Stimulated activated CD8-positive, alpha-beta memory T cell treated with anti-CD3 and anti-CD28 coated beads, Interleukin-2, amount 100 ng/mL, for 48 hours (primary cell): ENCODE measurements at regions not wholly inside any gene's neighbourhood (a gene's known extent, or its start where the extent isn't known, plus 50 kb on each side); places are given as distances from the start of the nearest gene placed in this dataset.
"Not testable (repeated sequence)": the region's sequence is repeated elsewhere in the genome, so short reads cannot be mapped to it uniquely, and the experiment has no call there.

ENCODE experiments used
- DNase-seq, 2 donors: peaks; one replicate each; pipeline ENCODE4 v3.0.0-alpha.2; 2020; ENCODE audit warnings: low read depth in 2 of 2

DNA sequence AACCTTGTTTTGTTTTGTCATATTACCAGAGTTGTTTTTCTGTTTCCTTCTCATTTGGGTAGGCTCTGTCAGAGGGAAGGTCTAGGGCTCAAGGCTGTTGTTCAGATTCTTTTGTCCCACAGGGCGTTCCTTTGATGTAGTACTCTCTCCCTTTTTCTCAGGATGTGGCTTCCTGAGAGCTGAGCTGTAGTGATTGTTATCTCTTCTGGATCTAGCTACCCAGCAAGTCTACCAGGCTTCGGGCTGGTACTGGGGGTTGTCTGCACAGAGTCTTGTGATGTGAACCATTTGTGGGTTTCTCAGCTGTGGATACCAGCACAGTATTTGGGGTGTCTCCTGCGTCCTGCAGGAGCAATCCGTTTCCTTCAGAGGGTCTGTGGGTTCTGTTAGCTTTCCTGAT is 74.2 kb upstream of the GNG12 start:
- DNase-seq = not testable (repeated sequence)

DNA sequence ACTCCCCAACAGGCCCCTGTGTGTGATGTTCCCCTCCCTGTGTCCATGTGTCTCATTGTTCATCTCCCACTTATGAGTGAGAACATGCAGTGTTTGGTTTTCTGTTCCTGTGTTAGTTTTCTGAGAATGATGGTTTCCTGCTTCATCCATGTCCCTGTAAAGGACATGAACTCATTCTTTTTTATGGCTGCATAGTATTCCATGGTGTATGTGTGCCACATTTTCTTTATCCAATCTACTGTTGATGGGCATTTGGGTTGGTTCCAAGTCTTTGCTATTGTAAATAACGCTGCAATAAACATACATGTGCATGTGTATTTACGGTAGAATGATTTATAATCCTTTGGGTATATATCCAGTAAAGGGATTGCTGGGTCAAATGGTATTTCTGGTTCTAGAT is 72.7 kb upstream of the GNG12 start:
- not testable (repeated sequence) for DNase-seq

DNA sequence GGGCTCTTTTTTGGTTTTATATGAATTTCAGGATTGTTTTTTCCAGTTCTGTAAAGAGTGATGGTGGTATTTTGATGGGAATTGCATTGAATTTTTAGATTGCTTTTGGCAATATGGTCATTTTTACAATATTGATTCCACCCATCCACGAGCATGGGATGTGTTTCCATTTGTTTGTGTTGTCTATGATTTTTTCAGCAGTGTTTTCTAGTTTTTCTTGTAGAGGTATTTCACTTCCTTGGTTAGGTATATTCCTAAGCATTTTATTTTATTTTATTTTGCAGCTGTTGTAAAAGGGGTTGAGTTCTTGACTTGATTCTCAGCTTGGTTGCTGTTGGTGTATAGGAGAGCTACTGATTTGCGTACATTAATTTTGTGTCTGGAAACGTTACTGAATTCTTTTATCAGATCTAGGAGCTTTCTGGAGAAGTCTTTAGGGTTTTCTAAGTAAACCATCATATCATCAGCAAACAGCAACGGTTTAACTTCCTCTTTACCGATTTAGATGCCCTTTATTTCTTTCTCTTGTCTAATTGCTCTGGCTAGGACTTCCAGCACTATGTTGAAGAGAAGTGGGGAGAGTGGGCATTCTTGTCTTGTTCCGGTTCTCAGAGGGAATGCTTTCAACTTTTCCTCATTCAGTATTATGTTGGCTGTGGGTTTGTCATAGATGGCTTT is 69.4 kb upstream of the GNG12 start:
- DNase-seq = not testable (repeated sequence)

DNA sequence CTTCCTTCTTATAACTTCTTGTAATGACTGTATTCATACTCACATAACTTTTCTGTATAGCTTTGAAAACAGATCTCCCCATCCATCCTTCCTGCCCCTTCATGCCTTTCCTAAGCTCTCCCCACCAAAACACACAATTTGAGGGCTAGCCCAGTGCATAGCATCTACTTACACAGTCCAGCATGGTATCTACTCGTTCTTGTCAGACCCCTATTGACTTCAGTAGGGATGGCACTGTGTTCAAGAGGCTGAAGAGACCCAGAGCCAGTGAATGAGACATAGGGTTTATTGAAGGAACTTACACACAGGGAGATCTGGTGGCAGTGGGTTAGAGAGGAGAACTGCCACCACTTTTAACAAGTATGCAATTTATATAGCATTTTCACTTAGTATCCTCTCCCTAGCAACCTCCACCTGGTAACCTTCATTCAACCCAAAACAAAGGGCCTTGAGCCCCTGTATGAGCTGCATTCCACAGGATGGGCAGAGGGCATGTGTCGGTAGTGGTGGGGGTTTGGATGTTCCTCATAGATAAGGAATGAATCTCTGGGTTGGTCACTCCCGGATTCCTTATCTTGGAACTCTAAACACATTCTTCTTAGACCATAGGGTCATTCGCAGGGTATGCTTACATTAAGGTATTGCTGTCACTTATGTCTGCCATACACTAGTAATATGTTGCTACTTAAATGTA is 64.9 kb upstream of the GNG12 start:
- no peak for DNase-seq

DNA sequence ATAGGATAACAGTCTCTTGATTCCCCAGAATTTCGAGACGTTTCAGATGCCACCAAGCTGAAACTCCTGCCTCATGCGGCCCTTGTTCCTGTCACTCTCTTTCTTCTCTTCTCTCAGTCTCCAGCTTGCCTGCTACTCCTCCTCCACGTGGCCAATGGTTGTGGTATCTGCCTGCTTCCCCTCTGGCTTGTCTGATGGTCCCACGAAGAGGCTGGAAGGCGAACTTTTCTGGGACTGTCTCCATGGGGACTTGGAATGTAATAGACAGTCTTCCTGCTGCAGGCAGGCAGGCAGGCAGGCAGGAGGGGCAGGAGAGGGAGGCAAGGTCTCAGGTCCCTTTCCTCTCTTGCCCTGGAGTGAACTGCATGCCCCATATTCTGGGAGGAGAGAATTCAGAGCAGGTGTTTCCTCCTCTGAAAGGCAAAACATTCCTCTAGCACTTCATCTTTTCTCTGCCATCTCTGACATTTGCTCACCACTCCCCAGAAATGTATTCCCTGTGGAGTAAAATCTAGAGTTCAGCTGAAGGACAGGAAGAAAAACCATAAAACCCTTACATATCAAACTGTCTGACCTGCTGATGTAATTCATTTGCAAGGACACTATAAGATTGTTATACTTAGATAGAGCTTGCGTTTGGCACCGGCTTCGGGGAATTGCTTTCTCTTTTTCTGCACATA is 64.1 kb upstream of the GNG12 start:
- no peak for DNase-seq

DNA sequence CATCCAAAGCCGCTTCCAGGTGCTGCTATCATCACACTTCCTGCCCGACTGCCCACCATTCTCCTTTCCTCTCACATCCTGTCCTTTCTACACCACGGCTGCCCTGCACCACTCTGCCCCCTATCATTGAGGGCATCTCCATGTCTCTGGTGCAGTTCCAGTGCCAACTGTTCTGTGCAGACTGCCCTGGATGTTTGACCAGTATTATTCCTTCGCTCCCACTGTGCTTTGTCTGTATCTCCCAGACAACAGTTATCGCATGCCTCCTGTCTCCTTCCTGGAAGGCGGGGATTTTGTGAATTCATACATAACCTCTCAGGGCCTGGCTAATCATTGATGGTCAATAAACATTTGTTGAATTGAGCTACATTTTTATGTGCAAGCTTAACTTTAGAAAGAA is 63.6 kb upstream of the GNG12 start:
- no peak for DNase-seq

DNA sequence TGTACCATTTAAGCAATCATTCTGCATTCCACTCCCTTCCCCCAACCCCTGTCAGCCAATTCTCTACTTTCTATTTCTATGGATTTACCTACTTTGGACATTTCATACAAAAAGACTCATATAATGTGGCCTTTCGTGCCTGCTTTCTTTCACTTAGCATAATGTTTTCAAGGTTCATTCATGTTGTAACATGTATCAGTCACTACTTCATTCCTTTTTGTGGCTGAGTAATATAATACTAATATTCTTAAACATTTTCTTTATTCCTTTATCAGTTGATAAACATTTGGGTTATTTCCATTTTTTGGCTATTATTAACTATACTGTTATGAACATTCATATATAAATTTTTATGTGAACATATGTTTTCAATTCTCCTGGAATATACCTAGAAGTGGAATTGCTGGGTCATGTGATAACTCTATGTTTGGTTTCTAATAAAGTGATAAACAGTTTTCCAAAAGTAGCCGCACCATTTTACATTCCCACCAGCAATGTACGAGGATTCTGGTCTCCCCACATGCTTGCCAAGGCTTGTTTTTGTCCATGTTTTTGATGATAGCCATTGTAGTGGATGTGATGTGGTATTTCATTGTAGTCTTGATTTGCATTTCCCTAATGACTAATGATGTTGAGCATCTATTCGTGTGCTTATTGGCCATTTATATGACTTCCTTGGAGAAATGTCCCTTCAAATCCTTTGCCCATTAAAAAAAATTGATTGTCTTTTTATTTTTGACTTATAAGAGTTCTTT is 61.9 kb upstream of the GNG12 start:
- no peak for DNase-seq

DNA sequence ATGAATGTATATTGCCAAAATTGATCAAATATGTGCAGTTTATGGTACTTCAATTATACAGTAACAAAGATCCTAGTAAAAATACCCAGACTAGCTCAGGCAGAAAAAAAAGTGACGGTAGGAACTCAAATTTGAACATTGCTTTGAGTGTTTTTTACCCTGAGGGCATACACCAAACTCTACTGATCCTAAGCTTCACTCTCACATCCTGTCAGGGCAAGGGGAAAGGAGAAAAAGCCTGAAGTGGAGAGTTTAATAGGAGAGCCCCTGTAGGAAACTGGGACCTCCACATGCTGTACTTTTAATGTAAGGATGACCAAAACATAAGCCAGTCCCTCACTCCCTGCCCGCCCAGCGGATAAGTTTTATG is 59.8 kb upstream of the GNG12 start:
- no peak for DNase-seq

DNA sequence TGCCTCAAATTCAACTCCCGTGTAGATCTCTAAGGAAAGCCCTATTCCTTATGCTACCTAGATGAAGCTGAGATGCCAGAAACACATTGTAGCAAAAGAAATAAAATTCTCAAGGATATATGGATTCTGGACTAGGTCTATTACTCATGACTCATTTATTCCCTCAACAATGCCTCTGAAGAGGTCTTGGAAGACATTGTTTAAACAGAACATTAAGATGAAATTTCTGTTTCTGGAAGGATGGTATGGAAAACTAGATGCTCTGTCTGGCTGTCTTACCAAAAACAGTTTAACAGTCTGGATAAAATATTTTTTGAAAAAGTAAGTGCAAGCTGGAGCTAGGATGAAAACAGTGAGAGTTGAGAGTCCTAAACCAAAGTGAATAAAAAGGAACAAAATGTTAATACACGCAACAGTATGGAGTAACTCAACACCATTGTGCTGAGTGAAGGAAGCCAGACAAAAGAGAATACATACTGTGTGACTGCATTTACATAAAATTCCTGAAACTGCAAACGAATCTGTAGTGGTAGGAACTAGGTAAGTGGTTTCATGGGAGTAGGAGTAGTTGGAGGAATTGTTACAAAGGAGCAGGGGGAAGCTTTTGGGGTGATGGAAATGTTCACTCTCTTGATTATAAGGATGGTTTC is 59.3 kb upstream of the GNG12 start:
- DNase-seq = no peak

DNA sequence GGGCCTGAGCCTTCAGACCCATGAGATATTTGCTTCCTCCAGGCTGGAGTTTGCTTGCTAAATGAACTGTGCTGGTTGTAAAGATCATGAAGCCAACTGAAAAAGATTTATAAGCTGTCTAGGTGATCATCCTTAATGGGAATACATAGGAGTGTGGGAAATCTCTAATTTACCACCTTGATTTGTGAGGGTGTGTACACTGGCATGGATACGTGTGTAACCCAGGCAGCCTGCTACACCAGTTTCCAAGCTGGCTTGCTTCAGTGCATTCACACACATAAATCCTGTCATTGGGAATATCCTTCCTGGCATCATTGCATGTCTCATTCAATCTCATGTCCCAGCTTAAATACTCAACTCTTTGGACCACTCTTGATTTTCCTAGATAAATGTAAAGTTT is 57.6 kb upstream of the GNG12 start:
- DNase-seq = no peak

DNA sequence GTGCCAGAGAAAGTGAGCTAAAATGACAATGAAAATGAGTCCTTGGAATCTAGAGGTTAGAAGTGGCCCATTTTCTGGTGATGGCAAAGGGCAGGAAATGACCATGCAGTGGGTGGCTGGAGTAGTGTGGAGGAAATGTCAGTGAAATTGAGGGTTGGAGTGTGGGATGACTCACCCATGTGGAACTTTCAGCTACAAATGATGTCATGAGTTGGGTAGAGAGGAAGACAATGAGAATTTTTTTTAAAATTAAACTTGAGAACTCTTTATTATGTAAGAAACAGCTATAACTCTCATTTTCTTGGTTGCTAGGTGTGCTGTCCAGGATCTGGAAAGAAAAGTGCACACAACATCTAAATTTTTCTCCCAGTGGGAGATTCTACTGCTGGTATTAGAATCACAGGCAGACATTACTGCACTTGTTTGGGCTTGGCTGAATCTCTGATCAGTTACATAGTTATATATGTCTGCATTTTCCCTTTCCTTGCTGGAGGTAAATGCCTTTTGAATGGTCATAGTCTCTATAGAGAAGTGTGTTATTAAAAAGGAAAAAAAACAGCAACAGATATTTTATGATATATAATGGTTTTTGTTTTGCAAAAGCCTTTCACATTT is 56.8 kb upstream of the GNG12 start:
- DNase-seq = peak in 1 of 2 donors; percentile 0

DNA sequence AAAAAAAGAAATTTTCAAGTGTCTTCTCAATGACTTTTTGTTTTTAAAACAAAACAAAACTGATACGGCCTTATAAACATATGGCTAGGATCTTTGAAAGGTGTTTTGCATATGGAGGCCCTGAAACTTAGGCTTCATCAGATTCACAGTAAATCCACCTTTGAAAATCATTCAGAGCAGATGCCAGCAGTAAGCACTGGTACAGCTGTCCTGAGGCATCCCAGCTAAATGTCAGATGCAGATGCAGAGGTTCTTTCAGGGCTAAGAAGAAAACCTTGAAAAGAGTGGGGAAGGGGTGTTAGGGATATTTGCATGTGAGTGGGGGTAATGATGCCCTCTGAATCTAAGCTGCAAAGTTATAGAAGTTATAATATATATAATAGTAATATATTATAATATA is 56.2 kb upstream of the GNG12 start:
- DNase-seq = no peak

DNA sequence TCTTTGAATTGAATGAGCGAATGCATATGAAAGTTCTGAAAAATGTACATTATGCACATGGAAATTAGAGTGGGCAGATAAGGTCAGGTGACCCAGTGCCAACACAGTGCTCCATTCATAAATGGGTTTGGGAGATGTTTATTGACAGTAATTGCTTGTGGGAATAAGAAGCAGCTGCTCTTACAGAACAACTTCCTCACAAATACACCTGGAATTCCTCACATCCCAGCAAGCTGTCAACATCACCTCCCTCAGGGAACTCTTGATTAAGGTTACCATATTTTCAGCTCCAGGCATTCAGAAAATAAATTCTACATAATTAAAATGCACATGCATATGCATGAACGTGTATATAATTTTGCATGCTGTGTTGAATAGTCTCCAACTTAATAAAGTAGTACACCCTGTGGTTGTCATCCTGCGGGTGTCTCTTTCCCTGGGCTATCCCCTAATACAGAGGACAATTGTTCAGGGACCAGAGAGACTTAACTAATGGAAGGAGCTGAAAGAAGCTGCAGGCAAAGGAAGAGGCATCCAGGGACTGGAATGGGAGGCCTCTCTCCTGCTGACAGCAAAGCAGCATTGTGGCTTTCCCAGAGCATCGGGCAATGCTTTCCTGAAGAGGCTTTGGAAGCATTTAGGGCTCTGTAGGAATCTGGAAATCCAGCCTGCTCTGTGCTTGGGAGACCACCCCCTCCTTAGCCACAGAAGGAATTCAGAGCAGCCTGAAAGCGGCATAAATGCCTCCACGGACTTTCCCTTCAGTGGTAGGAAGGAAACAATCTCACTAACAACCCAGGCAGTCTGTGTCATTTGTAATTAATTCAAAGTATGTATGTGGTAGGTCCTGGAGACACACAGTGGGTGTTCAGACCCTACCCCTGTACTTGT is 55.2 kb upstream of the GNG12 start:
- DNase-seq = no peak

DNA sequence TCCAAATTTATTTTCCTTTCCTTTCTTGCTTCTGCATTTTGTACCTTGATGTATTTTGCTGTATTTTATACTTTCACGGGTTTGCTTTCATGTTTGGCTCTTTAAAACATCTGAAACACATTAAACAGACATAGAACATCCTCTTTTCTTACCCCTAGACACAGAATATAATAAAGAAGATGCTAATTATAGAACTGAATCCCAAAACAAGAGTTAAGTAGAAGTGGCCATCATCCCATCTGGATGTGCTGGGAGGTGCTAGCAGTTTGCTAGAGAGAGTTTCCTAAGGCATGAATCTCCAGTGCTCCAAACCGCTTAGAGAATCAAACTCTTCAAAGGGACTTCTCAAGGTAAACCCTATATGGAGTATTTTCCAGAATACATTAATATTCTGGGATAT is 53.9 kb upstream of the GNG12 start:
- DNase-seq = no peak

DNA sequence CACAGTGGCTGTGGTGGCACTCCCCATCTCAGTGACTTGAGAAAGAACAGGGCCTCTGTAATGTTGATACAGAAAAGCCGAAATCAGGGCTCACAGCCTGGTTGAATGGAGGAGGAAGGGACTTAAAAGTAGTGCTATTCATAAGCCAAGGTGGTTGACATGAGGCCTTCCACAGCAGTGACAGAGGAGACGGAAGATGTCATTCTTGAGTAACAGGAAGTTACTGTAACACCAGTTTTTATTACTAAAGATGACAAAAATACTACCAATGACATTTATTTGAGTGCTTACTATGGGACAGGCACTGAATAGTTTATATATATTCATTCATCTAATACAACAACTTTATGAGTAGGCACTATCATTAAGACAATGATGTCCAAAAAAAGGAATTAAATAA is 52.8 kb upstream of the GNG12 start:
- DNase-seq = no peak

DNA sequence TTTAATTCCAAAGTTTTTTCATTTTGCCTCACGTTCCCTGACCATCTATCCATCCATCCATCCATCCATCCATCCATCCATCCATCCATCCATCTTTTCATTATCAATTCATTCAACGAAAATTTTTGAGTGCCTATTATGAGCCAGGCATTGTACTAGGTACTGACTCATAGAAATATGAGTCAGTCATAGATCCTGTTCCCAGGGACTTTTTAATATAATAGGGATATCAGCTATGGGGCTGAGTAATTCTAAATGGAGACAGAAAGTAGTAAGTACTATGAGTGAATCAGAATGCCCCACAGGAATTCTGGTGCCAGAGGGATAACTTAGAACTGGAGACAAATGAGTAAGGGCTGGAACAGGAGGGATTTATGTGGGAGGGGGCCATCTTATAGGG is 49.8 kb upstream of the GNG12 start:
- DNase-seq = no peak
